Smooth muscle cell (in vitro differentiated cells): ENCODE measurements at regions not wholly inside any gene's neighbourhood (a gene's known extent, or its start where the extent isn't known, plus 50 kb on each side); places are given as distances from the start of the nearest gene placed in this dataset.

ENCODE experiments used
- DNase-seq: peaks from one replicate; lab custom pipeline; 2025; ENCODE audit not compliant: unreplicated experiment; lab: John Stamatoyannopoulos, UW
- H2AFZ ChIP-seq: fragments of 200-600 bp; sonication (generic); 2 replicates; pipeline ENCODE4 v1.6.0; 2016; ENCODE audit warnings: antibody characterized with exemption, low read depth, mild to moderate bottlenecking
- H3F3A ChIP-seq: fragments of 200-600 bp; sonication (generic); 2 replicates; pipeline ENCODE4 v1.6.0; 2017; ENCODE audit warnings: antibody characterized with exemption, low read depth
- H3K27ac ChIP-seq: fragments of 200-600 bp; sonication (generic); 2 replicates; pipeline ENCODE4 v1.5.1; 2016; ENCODE audit warnings: low read depth, mild to moderate bottlenecking
- H3K27me3 ChIP-seq: fragments of 200-600 bp; sonication (generic); 2 replicates; pipeline ENCODE4 v1.6.1; 2016; ENCODE audit warnings: low read depth, mild to moderate bottlenecking
- H3K36me3 ChIP-seq: fragments of 200-600 bp; sonication (generic); 2 replicates; pipeline ENCODE4 v1.5.1; 2016; ENCODE audit warnings: low read depth
- H3K4me1 ChIP-seq: fragments of 200-600 bp; sonication (generic); 2 replicates; pipeline ENCODE4 v1.5.1; 2016; ENCODE audit warnings: low read depth
- H3K4me2 ChIP-seq: fragments of 200-600 bp; sonication (generic); 2 replicates; pipeline ENCODE4 v1.6.0; 2016; ENCODE audit warnings: mild to moderate bottlenecking
- H3K4me3 ChIP-seq: fragments of 200-600 bp; sonication (generic); 2 replicates; pipeline ENCODE4 v1.5.1; 2016; ENCODE audit warnings: mild to moderate bottlenecking
- H3K79me2 ChIP-seq: fragments of 200-600 bp; sonication (generic); 2 replicates; pipeline ENCODE4 v1.6.0; 2016; ENCODE audit warnings: low read depth, mild to moderate bottlenecking
- H3K9ac ChIP-seq: fragments of 200-600 bp; sonication (generic); 2 replicates; pipeline ENCODE4 v1.6.0; 2016; ENCODE audit warnings: low read depth
- H3K9me3 ChIP-seq: fragments of 200-600 bp; sonication (generic); replicated peaks from 2 replicates; pipeline ENCODE4 v1.5.1; 2016; ENCODE audit warnings: low read depth
- H4K20me1 ChIP-seq: fragments of 200-600 bp; sonication (generic); 2 replicates; pipeline ENCODE4 v1.6.0; 2016; ENCODE audit warnings: low read depth
- CTCF ChIP-seq: fragments of 200-600 bp; sonication (generic); IDR thresholded peaks from 2 replicates; pipeline ENCODE4 v1.5.1; 2017; ENCODE audit warnings: borderline replicate concordance, mild to moderate bottlenecking, antibody characterized with exemption; ENCODE audit not compliant: insufficient read depth, poor library complexity, severe bottlenecking
- WGBS: methylation state at CpG from one replicate; pipeline ENCODE4 v1.1.7; 2016; ENCODE audit warnings: low lambda C conversion rate; 5-methylcytosine and 5-hydroxymethylcytosine counted together

DNA sequence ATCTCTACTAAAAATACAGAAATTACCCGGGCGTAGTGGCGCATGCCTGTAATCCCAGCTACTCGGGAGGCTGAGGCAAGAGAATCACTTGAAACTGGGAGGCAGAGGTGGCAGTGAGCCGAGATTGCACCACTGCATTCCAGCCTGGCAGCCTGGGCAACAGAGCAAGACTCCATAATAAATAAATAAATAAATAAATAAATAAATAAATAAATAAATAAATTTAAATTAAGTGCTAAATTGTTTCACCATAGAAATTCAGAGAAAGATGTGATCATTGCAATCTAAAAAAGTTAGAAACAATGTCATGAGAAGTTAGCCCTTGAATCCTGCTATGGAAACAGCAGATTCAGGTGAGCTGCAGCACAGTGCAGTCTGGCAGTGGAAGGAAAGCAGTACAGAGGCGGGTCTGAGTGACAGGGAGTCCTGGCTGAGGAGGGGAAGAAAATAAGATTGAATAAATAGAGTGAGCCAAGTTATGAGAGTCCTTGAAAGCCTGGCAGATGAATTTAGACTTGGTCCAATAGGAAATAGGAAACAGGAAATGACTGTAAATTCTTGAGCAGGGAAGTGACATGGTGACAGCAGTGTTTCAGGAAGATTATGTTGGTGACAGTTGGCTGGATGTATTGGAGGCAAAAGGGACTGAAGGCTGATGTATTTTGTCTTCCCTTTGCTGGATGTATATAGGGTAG lies 241.5 kb downstream of the GXYLT1 start:
- Histone ChIP-seq H3K9me3 (no peaks in the 10 kb centered on the region), H3K9ac (no peak overlapping the region), H3K27ac (no peak overlapping the region), H3K4me2 (no peak overlapping the region), H2AFZ (no peak overlapping the region), H3K4me3 (no peak overlapping the region), H3K4me1 (no peaks in the 10 kb centered on the region), H3K79me2 (no peaks in the 10 kb centered on the region), H3K27me3 (no peaks in the 10 kb centered on the region), H3F3A (no peaks in the 10 kb centered on the region), H4K20me1 (no peaks in the 10 kb centered on the region), H3K36me3 (no peaks in the 10 kb centered on the region)
- TF ChIP-seq CTCF: no peak
- DNase-seq: no peak
- 96% methylated on average over 6 of the region's 6 CpGs for WGBS

DNA sequence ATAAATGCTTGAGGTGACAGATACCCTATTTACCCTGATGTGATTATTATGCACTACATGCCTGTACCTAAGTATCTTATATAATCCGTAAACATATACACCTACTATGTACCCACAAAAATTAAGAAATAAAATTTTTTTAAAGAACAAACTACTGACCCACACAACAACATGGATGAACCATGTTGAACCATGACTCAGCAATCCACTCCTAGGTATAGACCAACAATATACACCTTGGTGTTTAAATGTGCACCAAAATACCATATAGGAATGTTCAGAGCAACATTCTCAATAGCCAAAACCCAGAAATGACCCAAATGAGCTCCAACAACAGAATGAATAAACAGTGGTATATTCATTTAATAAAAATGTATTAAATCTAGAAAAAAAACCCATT lies 245.1 kb downstream of the GXYLT1 start:
- no peaks in the 10 kb centered on the region for H3K79me2 ChIP-seq
- no peak overlapping the region for H3K4me2 ChIP-seq
- no peaks in the 10 kb centered on the region for H4K20me1 ChIP-seq
- no peak overlapping the region for H3K9ac ChIP-seq
- no peaks in the 10 kb centered on the region for H3K27me3 ChIP-seq
- no peaks in the 10 kb centered on the region for H3F3A ChIP-seq
- H3K9me3 ChIP-seq: no peaks in the 10 kb centered on the region
- H3K4me1 ChIP-seq: no peaks in the 10 kb centered on the region
- no peak overlapping the region for H3K4me3 ChIP-seq
- no peak for TF ChIP-seq CTCF
- H3K27ac ChIP-seq: no peak overlapping the region
- 97% methylated on average over 1 of the region's 1 CpG for WGBS
- no peak for DNase-seq
- no peak overlapping the region for H2AFZ ChIP-seq
- H3K36me3 ChIP-seq: peaks cover 3% of the 10 kb centered on the region

DNA sequence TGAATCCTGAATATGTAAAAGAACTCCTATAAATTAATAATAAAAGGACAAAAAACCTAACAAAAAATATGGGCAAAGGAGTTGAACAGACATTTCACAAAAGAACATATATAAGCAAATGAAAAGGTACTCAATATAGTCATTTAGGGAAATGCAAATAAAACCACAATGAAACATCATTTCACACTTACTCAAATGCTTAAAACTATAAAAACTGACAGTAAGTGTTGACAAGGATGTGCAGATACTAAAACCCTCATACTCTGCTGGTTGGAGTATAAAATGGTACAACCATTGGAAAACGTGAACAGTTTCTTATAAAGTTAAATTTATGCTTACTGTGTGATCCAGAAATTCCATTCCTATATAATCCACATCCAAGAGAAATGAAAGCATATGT lies 247.1 kb downstream of the GXYLT1 start:
- WGBS: 82% methylated on average over 1 of the region's 1 CpG
- Histone ChIP-seq H4K20me1 (no peaks in the 10 kb centered on the region), H3K4me1 (no peaks in the 10 kb centered on the region), H3K4me2 (no peak overlapping the region), H3K9ac (no peak overlapping the region), H2AFZ (no peak overlapping the region), H3K9me3 (no peaks in the 10 kb centered on the region), H3K27ac (no peak overlapping the region), H3F3A (no peaks in the 10 kb centered on the region), H3K36me3 (peaks cover 3% of the 10 kb centered on the region), H3K27me3 (no peaks in the 10 kb centered on the region), H3K4me3 (no peak overlapping the region), H3K79me2 (no peaks in the 10 kb centered on the region)
- no peak for TF ChIP-seq CTCF
- DNase-seq: no peak

- Histone ChIP-seq H3K79me2 (no peaks in the 10 kb centered on the region), H3K27me3 (no peaks in the 10 kb centered on the region), H3K4me3 (no peak overlapping the region), H3K9ac (no peak overlapping the region), H3K36me3 (peaks cover 3% of the 10 kb centered on the region), H3K9me3 (no peaks in the 10 kb centered on the region), H3K27ac (no peak overlapping the region), H4K20me1 (no peaks in the 10 kb centered on the region), H3K4me1 (no peaks in the 10 kb centered on the region), H3F3A (no peaks in the 10 kb centered on the region), H3K4me2 (no peak overlapping the region), H2AFZ (no peak overlapping the region)
- WGBS: 95% methylated on average over 3 of the region's 3 CpGs
- TF ChIP-seq CTCF: no peak
- DNase-seq: no peak
Measured at GRCh38 chr12:41893491-41893890, 251.2 kb downstream of the GXYLT1 start.
